Loucy (cell line): ENCODE measurements at regions not wholly inside any gene's neighbourhood (a gene's known extent, or its start where the extent isn't known, plus 50 kb on each side); places are given as distances from the start of the nearest gene placed in this dataset.

Experiments used
- CTCF ChIP-seq: fragments of 200-600 bp; sonication (generic); conservative IDR thresholded peaks from 2 replicates; pipeline ENCODE4 v1.5.1; 2014; ENCODE audit warnings: mild to moderate bottlenecking, antibody characterized with exemption, low read length
- EZH2phosphoT487 ChIP-seq: fragments of 200-600 bp; IDR thresholded peaks from 2 replicates; pipeline ENCODE4 v1.6.1; 2018; ENCODE audit warnings: antibody characterized with exemption, mild to moderate bottlenecking, moderate library complexity, borderline replicate concordance

- TF ChIP-seq CTCF (no peak), EZH2phosphoT487 (no peak)
These were observed 653.6 kb downstream of the EPM2A start for GRCh38 chr6:145081677-145082076.
